Mesothelial cell of epicardium (in vitro differentiated cells): ENCODE measurements at regions not wholly inside any gene's neighbourhood (a gene's known extent, or its start where the extent isn't known, plus 50 kb on each side); places are given as distances from the start of the nearest gene placed in this dataset.
A peak's percentile ranks its signal among the peaks of the same experiment; 100 is the strongest.

ENCODE experiments used
- DNase-seq, 2 experiments: peaks; one replicate each; pipeline ENCODE4 v3.0.0; 2021; ENCODE audit warnings: low spot score in 2 of 2; ENCODE audit not compliant: unreplicated experiment in 2 of 2
- H3K27ac Mint-ChIP-seq: 2 replicates; pipeline ENCODE4 v1.8.0; 2021; ENCODE audit warnings: mixed read lengths
- H3K27me3 Mint-ChIP-seq: 2 replicates; pipeline ENCODE4 v1.8.0; 2021; ENCODE audit warnings: low read depth, mixed read lengths
- H3K36me3 Mint-ChIP-seq: 2 replicates; pipeline ENCODE4 v1.8.0; 2021; ENCODE audit warnings: mixed read lengths
- H3K4me1 Mint-ChIP-seq: 2 replicates; pipeline ENCODE4 v1.8.0; 2021; ENCODE audit warnings: mixed read lengths
- H3K4me3 Mint-ChIP-seq: 2 replicates; pipeline ENCODE4 v1.8.0; 2021; ENCODE audit warnings: mild to moderate bottlenecking, moderate library complexity, mixed read lengths
- H3K9me3 Mint-ChIP-seq: 2 replicates; pipeline ENCODE4 v1.8.0; 2021; ENCODE audit warnings: mixed read lengths
- TF ChIP-seq, protein P1 (sequence below): fragments of 200-600 bp; sonication (generic); IDR thresholded peaks from one replicate; pipeline ENCODE4 v1.5.0; 2021; ENCODE audit warnings: antibody characterized with exemption; ENCODE audit not compliant: unreplicated experiment

- no peaks in the 10 kb centered on the region for H3K9me3 Mint-ChIP-seq
- peaks cover 22% of the 10 kb centered on the region for H3K27me3 Mint-ChIP-seq
- TF ChIP-seq, protein P1, sequence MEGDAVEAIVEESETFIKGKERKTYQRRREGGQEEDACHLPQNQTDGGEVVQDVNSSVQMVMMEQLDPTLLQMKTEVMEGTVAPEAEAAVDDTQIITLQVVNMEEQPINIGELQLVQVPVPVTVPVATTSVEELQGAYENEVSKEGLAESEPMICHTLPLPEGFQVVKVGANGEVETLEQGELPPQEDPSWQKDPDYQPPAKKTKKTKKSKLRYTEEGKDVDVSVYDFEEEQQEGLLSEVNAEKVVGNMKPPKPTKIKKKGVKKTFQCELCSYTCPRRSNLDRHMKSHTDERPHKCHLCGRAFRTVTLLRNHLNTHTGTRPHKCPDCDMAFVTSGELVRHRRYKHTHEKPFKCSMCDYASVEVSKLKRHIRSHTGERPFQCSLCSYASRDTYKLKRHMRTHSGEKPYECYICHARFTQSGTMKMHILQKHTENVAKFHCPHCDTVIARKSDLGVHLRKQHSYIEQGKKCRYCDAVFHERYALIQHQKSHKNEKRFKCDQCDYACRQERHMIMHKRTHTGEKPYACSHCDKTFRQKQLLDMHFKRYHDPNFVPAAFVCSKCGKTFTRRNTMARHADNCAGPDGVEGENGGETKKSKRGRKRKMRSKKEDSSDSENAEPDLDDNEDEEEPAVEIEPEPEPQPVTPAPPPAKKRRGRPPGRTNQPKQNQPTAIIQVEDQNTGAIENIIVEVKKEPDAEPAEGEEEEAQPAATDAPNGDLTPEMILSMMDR = no peak
- H3K4me3 Mint-ChIP-seq = no peak overlapping the region
- H3K27ac Mint-ChIP-seq = no peak overlapping the region
- no peak for DNase-seq
- peaks cover 8% of the 10 kb centered on the region for H3K4me1 Mint-ChIP-seq
- no peaks in the 10 kb centered on the region for H3K36me3 Mint-ChIP-seq
Observed at GRCh38 chr11:82465481-82465880, 268.2 kb downstream of the FAM181B start.

GRCh38 chr11:82462608-82463242 is 270.9 kb downstream of the FAM181B start:
- peaks cover 1% of the 10 kb centered on the region for H3K4me1 Mint-ChIP-seq
- H3K9me3 Mint-ChIP-seq = no peaks in the 10 kb centered on the region
- H3K27ac Mint-ChIP-seq = no peak overlapping the region
- H3K4me3 Mint-ChIP-seq = no peak overlapping the region
- peaks cover 24% of the 10 kb centered on the region for H3K27me3 Mint-ChIP-seq
- TF ChIP-seq, protein P1 = no peak
- no peak for DNase-seq
- H3K36me3 Mint-ChIP-seq = no peaks in the 10 kb centered on the region

DNA sequence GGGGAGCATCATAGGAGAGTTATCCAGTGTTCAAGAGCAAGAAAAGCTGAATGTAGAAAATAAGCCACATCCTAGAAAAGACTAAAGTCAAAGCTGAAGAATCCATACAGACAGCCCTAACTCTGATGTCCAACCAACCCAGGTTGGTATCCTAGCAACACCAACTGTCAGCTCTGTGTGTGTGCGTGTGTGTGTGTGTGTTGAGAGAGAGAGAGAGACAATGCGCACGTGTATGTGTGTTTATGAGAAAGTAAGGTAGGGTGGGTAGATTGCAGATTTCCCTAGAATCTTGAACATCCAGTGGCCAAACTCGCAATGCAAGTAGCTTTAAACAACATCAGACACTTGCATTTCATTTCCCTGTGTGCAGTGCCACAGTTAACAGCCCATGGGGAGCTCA is 274.9 kb downstream of the FAM181B start:
- peaks cover 18% of the 10 kb centered on the region for H3K27me3 Mint-ChIP-seq
- H3K4me3 Mint-ChIP-seq = no peak overlapping the region
- no peak for DNase-seq
- no peak overlapping the region for H3K27ac Mint-ChIP-seq
- no peaks in the 10 kb centered on the region for H3K36me3 Mint-ChIP-seq
- H3K9me3 Mint-ChIP-seq = no peaks in the 10 kb centered on the region
- H3K4me1 Mint-ChIP-seq = no peaks in the 10 kb centered on the region
- TF ChIP-seq, protein P1 = no peak

- peaks cover 16% of the 10 kb centered on the region for H3K27me3 Mint-ChIP-seq
- TF ChIP-seq, protein P1 = no peak
- DNase-seq = no peak
- H3K4me3 Mint-ChIP-seq = no peak overlapping the region
- H3K9me3 Mint-ChIP-seq = no peaks in the 10 kb centered on the region
- no peak overlapping the region for H3K27ac Mint-ChIP-seq
- H3K4me1 Mint-ChIP-seq = no peaks in the 10 kb centered on the region
- no peaks in the 10 kb centered on the region for H3K36me3 Mint-ChIP-seq
Observed at GRCh38 chr11:82458147-82458546, 275.5 kb downstream of the FAM181B start.

- no peak for DNase-seq
- Mint-ChIP-seq H3K36me3 (no peaks in the 10 kb centered on the region), H3K4me1 (no peaks in the 10 kb centered on the region), H3K9me3 (no peaks in the 10 kb centered on the region), H3K27ac (no peak overlapping the region), H3K27me3 (peaks cover 28% of the 10 kb centered on the region), H3K4me3 (no peak overlapping the region)
- TF ChIP-seq, protein P1 = no peak
Observed at GRCh38 chr11:82450996-82451395, 282.7 kb downstream of the FAM181B start.

- peaks cover 19% of the 10 kb centered on the region for H3K27me3 Mint-ChIP-seq
- H3K4me3 Mint-ChIP-seq = no peak overlapping the region
- TF ChIP-seq, protein P1 = no peak
- peaks cover 9% of the 10 kb centered on the region for H3K9me3 Mint-ChIP-seq
- DNase-seq = no peak
- H3K27ac Mint-ChIP-seq = peak overlapping the region; percentile 74
- H3K36me3 Mint-ChIP-seq = no peaks in the 10 kb centered on the region
- H3K4me1 Mint-ChIP-seq = peaks cover 32% of the 10 kb centered on the region
Observed at GRCh38 chr11:82406611-82407010, 327.1 kb downstream of the FAM181B start.
